Stimulated activated naive CD8-positive, alpha-beta T cell treated with anti-CD3 and anti-CD28 coated beads, Interleukin-15, Interleukin-2, amounts not matched to agents 100 ng/mL and 50 ng/mL, for 24 hours (primary cell): ENCODE measurements at regions not wholly inside any gene's neighbourhood (a gene's known extent, or its start where the extent isn't known, plus 50 kb on each side); places are given as distances from the start of the nearest gene placed in this dataset.

Experiments used
- H3K27ac Mint-ChIP-seq: one replicate; pipeline ENCODE4 v1.8.0; 2021; ENCODE audit warnings: mild to moderate bottlenecking, mixed read lengths
- H3K27me3 Mint-ChIP-seq: one replicate; pipeline ENCODE4 v1.8.0; 2021; ENCODE audit warnings: mixed read lengths
- H3K36me3 Mint-ChIP-seq: one replicate; pipeline ENCODE4 v1.8.0; 2021; ENCODE audit warnings: low read depth, mixed read lengths
- H3K4me1 Mint-ChIP-seq: one replicate; pipeline ENCODE4 v1.8.0; 2021; ENCODE audit warnings: low read depth, mixed read lengths
- H3K4me3 Mint-ChIP-seq: one replicate; pipeline ENCODE4 v1.8.0; 2021; ENCODE audit warnings: mild to moderate bottlenecking, mixed read lengths
- H3K9me3 Mint-ChIP-seq: one replicate; pipeline ENCODE4 v1.8.0; 2021; ENCODE audit warnings: mixed read lengths

DNA sequence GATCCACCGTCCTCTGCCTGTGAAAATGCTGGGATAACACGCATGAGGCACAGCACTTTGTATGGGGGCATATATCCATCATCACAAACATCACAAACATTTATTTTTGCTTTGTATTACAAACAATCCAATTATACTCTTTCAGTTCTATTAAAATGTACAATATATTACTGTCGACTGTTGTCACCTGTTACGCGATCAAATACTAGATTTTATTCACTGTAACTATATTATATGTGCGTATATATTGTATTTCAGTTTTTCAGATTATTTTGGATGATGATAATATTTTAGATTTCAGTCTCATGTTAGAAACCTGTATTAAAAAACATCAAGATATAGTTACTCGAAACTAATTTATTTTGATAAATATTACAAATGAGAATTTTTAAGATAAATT is 998.3 kb downstream of the EFNB2 start:
- no peak overlapping the region for H3K27ac Mint-ChIP-seq
- no peaks in the 10 kb centered on the region for H3K4me1 Mint-ChIP-seq
- no peaks in the 10 kb centered on the region for H3K9me3 Mint-ChIP-seq
- H3K36me3 Mint-ChIP-seq = no peaks in the 10 kb centered on the region
- no peaks in the 10 kb centered on the region for H3K27me3 Mint-ChIP-seq
- H3K4me3 Mint-ChIP-seq = no peak overlapping the region

DNA sequence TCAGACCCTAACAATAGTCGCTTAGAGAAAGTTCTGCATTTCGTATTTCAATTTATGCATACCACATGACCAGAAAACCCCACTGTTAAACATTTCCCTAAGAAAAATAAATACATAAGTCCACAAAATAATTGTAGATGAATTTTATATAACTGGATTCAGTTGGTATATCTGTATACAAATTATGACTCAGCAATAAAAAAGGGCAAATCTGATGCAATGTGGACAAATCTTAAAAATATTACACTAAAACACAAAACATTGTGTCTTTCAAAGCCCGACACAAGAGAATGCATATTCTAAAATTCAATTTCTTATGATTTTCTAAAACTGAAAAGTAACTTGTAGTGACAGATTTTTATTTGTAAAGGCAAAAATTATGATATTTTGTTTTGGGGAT is 1005.0 kb downstream of the EFNB2 start:
- no peak overlapping the region for H3K27ac Mint-ChIP-seq
- no peaks in the 10 kb centered on the region for H3K4me1 Mint-ChIP-seq
- H3K4me3 Mint-ChIP-seq = no peak overlapping the region
- no peaks in the 10 kb centered on the region for H3K36me3 Mint-ChIP-seq
- no peaks in the 10 kb centered on the region for H3K9me3 Mint-ChIP-seq
- no peaks in the 10 kb centered on the region for H3K27me3 Mint-ChIP-seq

DNA sequence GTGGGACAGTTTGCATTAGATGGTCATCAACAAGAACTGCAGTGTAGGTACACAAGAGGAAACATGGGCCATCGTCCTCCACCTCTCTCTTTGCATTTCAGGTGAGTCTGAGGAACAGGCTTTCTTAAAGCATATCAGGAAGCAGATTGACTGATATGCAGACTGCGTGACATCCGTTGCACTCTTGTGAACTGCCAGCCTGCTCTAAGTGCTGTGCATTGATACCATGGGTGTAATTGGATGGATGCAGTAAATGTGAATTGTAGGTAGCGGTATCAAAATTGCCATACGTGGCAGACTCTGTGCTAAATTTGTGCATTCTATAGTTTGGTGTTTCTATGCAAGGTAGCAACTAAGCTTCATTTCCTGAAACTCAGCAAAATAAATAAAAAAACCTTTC is 1008.3 kb downstream of the EFNB2 start:
- Mint-ChIP-seq H3K27ac (no peak overlapping the region), H3K4me3 (no peak overlapping the region), H3K4me1 (no peaks in the 10 kb centered on the region), H3K36me3 (no peaks in the 10 kb centered on the region), H3K9me3 (peaks cover 3% of the 10 kb centered on the region), H3K27me3 (no peaks in the 10 kb centered on the region)

DNA sequence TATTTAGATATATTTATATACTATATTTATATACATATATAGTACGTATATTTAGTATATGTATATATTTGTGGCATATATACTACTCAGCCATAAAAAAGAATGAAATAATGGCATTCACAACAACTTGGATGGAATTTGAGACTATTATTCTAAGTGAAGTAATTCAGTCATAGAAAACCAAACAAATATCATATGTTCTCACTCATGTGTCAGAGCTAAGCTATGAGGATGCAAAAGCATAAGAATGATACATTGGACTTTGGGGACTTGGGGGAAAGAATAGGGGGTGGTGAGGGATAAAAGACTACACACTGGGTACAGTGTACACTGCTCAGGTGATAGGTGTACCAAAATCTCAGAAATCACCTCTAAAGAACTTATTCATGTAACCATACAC is 1015.7 kb downstream of the EFNB2 start:
- H3K36me3 Mint-ChIP-seq = no peaks in the 10 kb centered on the region
- no peaks in the 10 kb centered on the region for H3K4me1 Mint-ChIP-seq
- H3K27ac Mint-ChIP-seq = no peak overlapping the region
- no peak overlapping the region for H3K4me3 Mint-ChIP-seq
- no peaks in the 10 kb centered on the region for H3K27me3 Mint-ChIP-seq
- H3K9me3 Mint-ChIP-seq = peaks cover 4% of the 10 kb centered on the region

DNA sequence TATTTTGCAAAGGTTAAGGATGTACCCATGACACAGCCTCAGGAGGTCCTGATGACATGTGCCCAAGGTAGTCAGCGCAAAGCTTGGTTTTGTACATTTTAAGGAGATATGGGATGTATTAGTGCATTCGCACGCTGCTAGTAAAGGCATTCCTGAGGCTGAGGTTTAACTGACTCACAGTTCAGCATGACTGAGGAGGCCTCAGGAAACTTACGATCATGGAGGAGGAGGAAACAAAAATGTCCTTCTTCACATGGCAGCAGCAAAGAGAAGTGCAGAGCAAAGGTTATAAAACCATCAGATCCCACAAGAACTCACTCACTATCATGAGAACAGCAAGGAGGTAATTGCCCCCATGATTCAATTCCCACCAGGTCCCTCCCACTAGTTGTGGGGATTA is 1017.4 kb downstream of the EFNB2 start:
- no peaks in the 10 kb centered on the region for H3K36me3 Mint-ChIP-seq
- H3K27me3 Mint-ChIP-seq = no peaks in the 10 kb centered on the region
- H3K4me1 Mint-ChIP-seq = no peaks in the 10 kb centered on the region
- H3K27ac Mint-ChIP-seq = no peak overlapping the region
- peaks cover 4% of the 10 kb centered on the region for H3K9me3 Mint-ChIP-seq
- H3K4me3 Mint-ChIP-seq = no peak overlapping the region

DNA sequence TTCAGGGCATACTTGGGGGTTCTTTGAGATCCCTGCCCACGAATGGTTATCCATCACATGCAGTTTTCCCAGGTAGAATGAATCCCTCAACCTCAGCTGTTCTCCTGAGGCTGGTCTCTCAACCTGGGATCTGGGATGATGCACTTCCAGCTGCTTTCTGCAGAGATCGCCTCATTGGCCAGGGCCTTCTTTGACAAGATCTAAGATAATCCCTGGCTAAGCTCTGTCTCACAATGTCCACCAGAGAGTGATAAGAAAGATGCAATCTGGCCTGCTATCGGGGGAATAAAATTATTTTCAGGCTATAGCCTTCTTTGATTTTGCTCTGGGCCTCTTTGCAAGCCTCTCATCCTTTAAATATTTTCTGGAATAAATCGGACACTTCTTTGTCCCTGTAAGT is 1021.1 kb downstream of the EFNB2 start:
- H3K4me1 Mint-ChIP-seq = no peaks in the 10 kb centered on the region
- no peak overlapping the region for H3K4me3 Mint-ChIP-seq
- H3K27me3 Mint-ChIP-seq = no peaks in the 10 kb centered on the region
- no peaks in the 10 kb centered on the region for H3K36me3 Mint-ChIP-seq
- H3K27ac Mint-ChIP-seq = no peak overlapping the region
- no peaks in the 10 kb centered on the region for H3K9me3 Mint-ChIP-seq

DNA sequence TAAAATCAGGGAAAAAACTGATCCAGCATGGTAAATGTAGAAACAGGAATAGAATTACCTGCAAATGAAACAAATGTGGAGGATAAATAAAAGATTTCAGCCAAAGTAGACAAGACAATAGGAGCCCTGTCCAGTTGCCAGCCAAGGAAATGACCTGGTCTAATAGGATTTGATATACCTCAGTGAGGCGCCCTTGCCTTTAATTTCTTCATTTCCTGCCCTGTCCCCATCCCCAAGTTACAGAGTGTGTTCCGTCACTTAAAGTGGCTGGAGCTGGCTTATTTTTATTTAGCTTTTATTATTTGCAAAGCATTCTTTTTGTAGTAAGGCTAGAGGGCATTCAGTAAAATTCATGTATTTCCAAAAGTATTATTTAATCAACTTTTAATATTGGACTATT is 1022.0 kb downstream of the EFNB2 start:
- Mint-ChIP-seq H3K27ac (no peak overlapping the region), H3K9me3 (no peaks in the 10 kb centered on the region), H3K27me3 (no peaks in the 10 kb centered on the region), H3K4me1 (no peaks in the 10 kb centered on the region), H3K4me3 (no peak overlapping the region), H3K36me3 (no peaks in the 10 kb centered on the region)

DNA sequence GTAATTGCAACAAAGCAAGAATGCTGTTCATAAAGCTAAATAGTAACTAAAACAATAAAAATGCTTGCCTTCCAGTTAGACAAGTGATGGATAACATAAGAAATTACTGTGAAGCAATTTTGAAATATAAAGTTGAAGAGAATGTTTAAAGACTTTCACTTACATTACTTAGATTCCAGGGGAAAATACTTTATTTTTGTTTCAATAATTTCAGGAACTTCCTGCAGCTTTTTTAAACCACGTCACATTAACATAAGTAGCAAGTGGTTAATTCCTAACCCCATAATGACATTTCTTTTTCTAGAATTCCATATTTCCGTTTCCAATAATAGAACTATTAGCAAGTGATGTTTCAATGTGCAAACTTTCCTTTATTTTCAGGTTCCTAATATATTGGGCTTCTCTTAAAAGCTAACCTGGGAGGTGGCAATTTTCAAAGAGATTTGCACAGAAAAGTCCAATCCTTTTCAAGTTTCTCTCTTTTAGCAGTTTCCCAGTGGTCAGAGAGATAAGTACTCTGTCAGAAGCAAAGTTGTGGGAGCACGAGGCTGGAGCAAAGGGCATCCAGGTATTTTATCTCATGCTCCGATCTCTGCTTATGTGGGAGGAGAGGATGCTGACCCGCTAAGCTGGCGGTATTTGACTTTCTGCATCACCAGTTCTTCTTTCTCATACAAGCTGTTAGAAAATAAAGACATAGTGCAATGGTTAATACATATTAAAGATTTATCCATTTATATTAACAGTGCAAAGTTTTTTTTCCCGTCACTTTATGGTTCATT is 1025.3 kb downstream of the EFNB2 start:
- H3K9me3 Mint-ChIP-seq = no peaks in the 10 kb centered on the region
- no peaks in the 10 kb centered on the region for H3K4me1 Mint-ChIP-seq
- no peaks in the 10 kb centered on the region for H3K27me3 Mint-ChIP-seq
- H3K36me3 Mint-ChIP-seq = no peaks in the 10 kb centered on the region
- no peak overlapping the region for H3K4me3 Mint-ChIP-seq
- H3K27ac Mint-ChIP-seq = no peak overlapping the region

DNA sequence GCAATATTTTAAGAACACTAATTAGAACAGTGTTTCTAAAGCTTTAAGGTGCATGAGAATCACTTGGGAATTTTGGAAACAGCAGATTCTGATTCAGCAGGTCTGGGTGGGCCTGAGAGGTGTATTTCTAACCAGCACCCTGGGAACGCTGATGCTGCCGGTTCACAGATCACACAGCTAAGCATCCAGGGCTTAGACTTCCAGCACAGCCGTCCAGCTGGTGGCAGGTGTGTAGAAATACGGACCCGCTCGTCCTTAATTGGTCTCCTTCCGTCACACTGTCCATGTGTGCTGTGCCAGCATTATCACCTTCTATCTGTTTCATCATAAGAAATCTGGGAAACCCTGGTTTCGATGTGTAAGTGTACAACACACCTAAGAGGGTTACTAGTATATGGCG is 1029.0 kb downstream of the EFNB2 start:
- H3K9me3 Mint-ChIP-seq = no peaks in the 10 kb centered on the region
- no peaks in the 10 kb centered on the region for H3K36me3 Mint-ChIP-seq
- no peak overlapping the region for H3K4me3 Mint-ChIP-seq
- no peaks in the 10 kb centered on the region for H3K27me3 Mint-ChIP-seq
- no peaks in the 10 kb centered on the region for H3K4me1 Mint-ChIP-seq
- H3K27ac Mint-ChIP-seq = no peak overlapping the region

DNA sequence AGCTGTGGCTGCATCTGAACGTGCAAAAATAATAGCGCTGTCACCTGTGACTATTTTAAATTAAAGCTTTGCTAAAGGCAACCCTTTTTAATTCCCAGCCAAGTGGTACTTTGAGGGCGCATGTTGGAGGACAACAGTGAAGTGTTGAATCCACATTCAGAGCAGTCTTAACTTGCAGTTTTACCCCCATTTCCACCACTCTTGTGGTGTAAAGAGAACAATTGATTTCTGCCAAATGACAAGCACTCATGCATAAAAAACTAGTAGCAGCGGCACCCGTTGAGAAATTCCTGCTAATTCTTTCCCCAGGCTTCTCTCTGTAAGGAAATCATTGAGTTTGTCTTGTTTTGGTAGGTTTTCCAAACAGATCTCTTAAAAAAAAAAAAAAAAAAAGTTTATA is 1033.3 kb downstream of the EFNB2 start:
- Mint-ChIP-seq H3K36me3 (no peaks in the 10 kb centered on the region), H3K27me3 (no peaks in the 10 kb centered on the region), H3K4me3 (no peak overlapping the region), H3K9me3 (no peaks in the 10 kb centered on the region), H3K27ac (no peak overlapping the region), H3K4me1 (no peaks in the 10 kb centered on the region)

DNA sequence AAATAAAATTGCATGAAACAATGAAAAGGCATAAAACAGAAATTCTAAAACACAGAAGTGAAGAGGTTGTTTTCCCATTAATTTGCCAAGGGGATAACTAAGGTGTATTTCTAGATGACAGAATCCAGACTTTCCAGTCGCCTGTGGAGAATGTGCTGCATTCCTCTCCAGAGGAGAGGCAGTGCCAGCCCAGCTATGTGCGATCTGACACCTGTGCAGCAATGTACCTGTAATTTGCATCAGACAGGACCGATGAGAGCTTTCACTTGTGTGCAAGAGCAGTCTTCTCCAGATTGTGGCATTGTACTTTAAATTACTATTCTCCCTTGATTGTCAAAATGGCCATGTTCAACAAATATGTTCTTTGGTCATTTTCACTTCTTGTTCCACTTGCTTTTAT is 1037.9 kb downstream of the EFNB2 start:
- Mint-ChIP-seq H3K4me1 (no peaks in the 10 kb centered on the region), H3K9me3 (no peaks in the 10 kb centered on the region), H3K4me3 (no peak overlapping the region), H3K27me3 (no peaks in the 10 kb centered on the region), H3K27ac (no peak overlapping the region), H3K36me3 (no peaks in the 10 kb centered on the region)

DNA sequence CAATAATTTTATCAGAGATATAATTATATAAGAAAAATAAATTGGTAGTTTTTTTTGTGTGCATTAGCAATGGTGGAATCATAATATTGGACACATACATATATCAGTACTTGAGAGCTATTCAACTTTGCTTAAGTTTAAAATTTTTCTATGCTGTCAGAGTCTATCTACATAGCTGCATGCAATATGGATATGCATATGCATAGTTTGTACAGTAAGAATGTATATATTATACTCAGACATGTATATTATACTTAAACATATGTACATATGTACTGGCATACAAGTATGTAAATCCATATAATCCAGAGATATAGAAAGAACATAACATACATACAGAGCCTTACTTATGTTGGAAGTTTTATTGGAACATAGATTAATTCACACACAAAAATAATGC is 1043.2 kb downstream of the EFNB2 start:
- Mint-ChIP-seq H3K36me3 (no peaks in the 10 kb centered on the region), H3K9me3 (no peaks in the 10 kb centered on the region), H3K4me3 (no peak overlapping the region), H3K27me3 (no peaks in the 10 kb centered on the region), H3K27ac (no peak overlapping the region), H3K4me1 (no peaks in the 10 kb centered on the region)

DNA sequence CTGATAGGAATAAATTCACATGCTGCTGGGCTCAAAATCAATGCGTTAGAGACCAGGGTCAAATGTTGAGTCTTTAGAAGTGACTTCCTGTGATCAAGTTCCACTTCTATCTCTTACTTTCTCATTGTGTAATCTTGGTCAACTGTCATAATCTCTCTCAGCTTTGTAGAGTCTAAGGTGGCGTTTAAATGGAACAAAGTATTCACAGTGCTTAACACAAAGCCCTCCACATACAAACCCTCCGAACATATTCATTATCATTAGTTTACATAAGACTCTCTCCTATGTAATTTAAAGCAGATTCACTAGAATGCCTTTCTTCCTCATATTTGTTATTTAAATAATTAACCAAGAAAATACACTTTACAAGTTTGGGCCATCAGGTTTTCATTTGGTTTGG is 1044.1 kb downstream of the EFNB2 start:
- Mint-ChIP-seq H3K4me3 (no peak overlapping the region), H3K27me3 (no peaks in the 10 kb centered on the region), H3K4me1 (no peaks in the 10 kb centered on the region), H3K36me3 (no peaks in the 10 kb centered on the region), H3K9me3 (no peaks in the 10 kb centered on the region), H3K27ac (no peak overlapping the region)

DNA sequence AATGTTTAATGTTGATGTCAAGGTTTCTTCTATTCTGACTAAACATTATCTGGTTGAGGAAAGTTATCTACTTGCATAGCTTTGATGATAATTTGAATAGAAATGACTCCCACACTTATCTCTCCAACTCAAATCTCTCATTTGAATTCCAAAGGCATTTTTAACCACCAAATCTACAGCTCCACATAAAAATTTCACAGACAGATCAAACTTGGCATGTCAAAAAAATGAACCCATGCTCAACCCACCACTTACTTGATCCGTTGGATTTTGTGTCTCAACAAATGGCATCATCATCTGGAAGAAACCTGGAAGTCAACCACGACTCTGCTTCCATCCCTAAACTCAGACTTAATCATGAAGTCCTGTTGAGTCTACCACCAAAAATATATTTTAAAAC is 1050.4 kb downstream of the EFNB2 start:
- H3K9me3 Mint-ChIP-seq = peaks cover 5% of the 10 kb centered on the region
- H3K4me1 Mint-ChIP-seq = no peaks in the 10 kb centered on the region
- no peaks in the 10 kb centered on the region for H3K27me3 Mint-ChIP-seq
- H3K36me3 Mint-ChIP-seq = no peaks in the 10 kb centered on the region
- no peak overlapping the region for H3K27ac Mint-ChIP-seq
- no peak overlapping the region for H3K4me3 Mint-ChIP-seq

DNA sequence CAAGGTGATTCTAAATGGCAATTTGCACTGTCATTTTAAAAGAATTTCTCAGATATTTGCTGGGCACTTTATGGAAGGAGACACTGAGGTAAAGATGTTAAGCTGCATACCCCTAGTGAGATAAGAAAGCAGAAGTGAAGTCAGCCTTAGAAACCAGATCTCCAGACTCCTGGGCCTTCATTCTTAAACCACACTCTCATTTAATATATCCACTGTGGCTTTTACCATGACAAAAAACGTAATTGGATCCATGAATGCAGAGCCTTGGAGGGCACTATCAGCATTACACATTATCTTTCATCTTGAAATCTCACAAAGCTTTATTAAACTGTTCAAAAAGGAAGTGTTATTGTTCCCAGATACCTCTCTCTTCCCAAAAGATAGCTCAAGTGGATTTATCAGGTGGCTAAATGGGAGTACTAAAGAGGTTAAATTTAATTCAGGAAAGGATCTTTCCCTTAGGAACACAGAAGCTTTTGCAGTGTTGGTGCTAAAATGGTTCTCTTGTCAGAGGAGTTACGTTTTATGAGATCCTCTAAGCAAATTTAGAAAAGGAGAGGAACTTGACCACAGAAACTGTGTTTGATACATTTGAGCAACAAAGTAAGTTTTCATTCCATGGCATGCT is 1060.4 kb downstream of the EFNB2 start:
- H3K4me1 Mint-ChIP-seq = no peaks in the 10 kb centered on the region
- H3K36me3 Mint-ChIP-seq = no peaks in the 10 kb centered on the region
- H3K27me3 Mint-ChIP-seq = peaks cover 3% of the 10 kb centered on the region
- H3K4me3 Mint-ChIP-seq = no peak overlapping the region
- H3K9me3 Mint-ChIP-seq = no peaks in the 10 kb centered on the region
- no peak overlapping the region for H3K27ac Mint-ChIP-seq

DNA sequence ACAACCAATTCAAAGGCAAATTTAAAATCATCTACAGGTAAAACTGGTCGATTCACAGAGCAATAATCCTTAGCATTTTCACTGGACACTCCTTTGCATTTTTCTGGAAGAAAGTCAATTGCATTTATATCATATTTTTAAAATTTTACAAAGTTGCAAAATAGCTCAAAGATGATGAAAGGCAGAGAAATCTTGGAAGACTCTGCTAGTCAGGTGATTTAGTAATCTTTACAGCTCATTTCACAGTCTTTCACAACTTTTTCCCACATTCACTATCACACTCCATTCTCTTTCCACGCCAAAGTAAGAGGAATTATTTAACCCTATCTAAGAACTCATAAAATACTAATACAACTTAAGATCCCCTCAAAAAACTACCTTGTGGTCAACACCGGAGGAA is 1063.8 kb downstream of the EFNB2 start:
- no peak overlapping the region for H3K27ac Mint-ChIP-seq

More for the DNA sequence above, 1063.8 kb downstream of the EFNB2 start:
- Mint-ChIP-seq H3K4me3 (no peak overlapping the region), H3K36me3 (no peaks in the 10 kb centered on the region), H3K27me3 (peaks cover 3% of the 10 kb centered on the region), H3K9me3 (no peaks in the 10 kb centered on the region), H3K4me1 (no peaks in the 10 kb centered on the region)
